ENCODE measurements at regions not wholly inside any gene's neighbourhood (a gene's known extent, or its start where the extent isn't known, plus 50 kb on each side); places are given as distances from the start of the nearest gene placed in this dataset.

GRCh38 chr6:20291764-20292580 lies 79.7 kb upstream of the MBOAT1 start:
- Histone ChIP-seq H3K9me3 (no peaks in the 10 kb centered on the region), H3K4me1 (ENCODE audit: insufficient read depth) (no peaks in the 10 kb centered on the region), H3K27me3 (no peaks in the 10 kb centered on the region), H3K36me3 (no peaks in the 10 kb centered on the region), H3K27ac (no peak overlapping the region), H3K4me3 (no peak overlapping the region)
- intact Hi-C loops (cut with DNase I), result loop anchor here in 2 of 4 donors (5.0 to 10.0 kb wide), 2 partner anchors 233 to 235 kb away; no protein-coding TSS in a partner anchor
- WGBS, 3 donors, result 16 to 21% (median 16%) methylated on average over 10 of the region's 10 CpGs
- DNase-seq, result peak; percentile 60 to 82 (median 75)
- peak; percentile 25 to 74 (median 54) for TF ChIP-seq CTCF (IDR thresholded peaks at IDR 0.05)
- TF ChIP-seq POLR2A (IDR thresholded peaks at IDR 0.05), result no peak

- H3K9me3 ChIP-seq, result no peaks in the 10 kb centered on the region
- 96 to 100% (median 97%) methylated on average over 2 of the region's 2 CpGs for WGBS, 3 donors
- intact Hi-C loops (cut with DNase I), result loop anchor here in 2 of 4 donors (5.0 to 10.0 kb wide), 2 partner anchors 232 to 234 kb away; no protein-coding TSS in a partner anchor
- H3K27me3 ChIP-seq, result no peaks in the 10 kb centered on the region
- DNase-seq, result no peak
- no peaks in the 10 kb centered on the region for H3K4me1 ChIP-seq (ENCODE audit: insufficient read depth)
- no peak overlapping the region for H3K27ac ChIP-seq
- H3K4me3 ChIP-seq, result no peak overlapping the region
- no peaks in the 10 kb centered on the region for H3K36me3 ChIP-seq
- TF ChIP-seq POLR2A (IDR thresholded peaks at IDR 0.05) (no peak), EP300 (IDR thresholded peaks at IDR 0.05) (no peak), CTCF (IDR thresholded peaks at IDR 0.05) (no peak)
Measured at GRCh38 chr6:20292905-20293304, 80.6 kb upstream of the MBOAT1 start.

- no peak for DNase-seq
- TF ChIP-seq CTCF (IDR thresholded peaks at IDR 0.05) (no peak), POLR2A (IDR thresholded peaks at IDR 0.05) (no peak), EP300 (IDR thresholded peaks at IDR 0.05) (no peak)
- H3K9me3 ChIP-seq, result no peaks in the 10 kb centered on the region
- H3K4me3 ChIP-seq, result no peak overlapping the region
- 97 to 98% (median 97%) methylated on average over 24 to 29 of the region's 29 CpGs for WGBS, 3 donors
- no peaks in the 10 kb centered on the region for H3K36me3 ChIP-seq
- H3K4me1 ChIP-seq (ENCODE audit: insufficient read depth), result no peaks in the 10 kb centered on the region
- intact Hi-C loops (cut with DNase I), result no loop called here
- H3K27me3 ChIP-seq, result no peaks in the 10 kb centered on the region
- H3K27ac ChIP-seq, result no peak overlapping the region
Measured at GRCh38 chr6:20301256-20301655, 89.0 kb upstream of the MBOAT1 start.

GRCh38 chr6:20302168-20302567 lies 89.9 kb upstream of the MBOAT1 start:
- no peak overlapping the region for H3K27ac ChIP-seq
- TF ChIP-seq POLR2A (IDR thresholded peaks at IDR 0.05) (no peak), EP300 (IDR thresholded peaks at IDR 0.05) (no peak), CTCF (IDR thresholded peaks at IDR 0.05) (no peak)
- 20 to 76% (median 46%) methylated on average over 3 of the region's 3 CpGs for WGBS, 3 donors
- no peaks in the 10 kb centered on the region for H3K36me3 ChIP-seq
- DNase-seq, result no peak
- no peaks in the 10 kb centered on the region for H3K27me3 ChIP-seq
- intact Hi-C loops (cut with DNase I), result no loop called here
- no peak overlapping the region for H3K4me3 ChIP-seq
- H3K4me1 ChIP-seq (ENCODE audit: insufficient read depth), result no peaks in the 10 kb centered on the region
- no peaks in the 10 kb centered on the region for H3K9me3 ChIP-seq
